Endothelial cell of umbilical vein (primary cell): ENCODE measurements at regions not wholly inside any gene's neighbourhood (a gene's known extent, or its start where the extent isn't known, plus 50 kb on each side); places are given as distances from the start of the nearest gene placed in this dataset.

Source experiments
- BruUV-seq: library from RNA; stranded (reverse); fragments of 400-500 nt; replicated peaks from 2 replicates; lab custom pipeline; 2021; lab: Mats Ljungman, UMichigan
- CTCF ChIA-PET: fragments of 300-600, 350-600 bp; sonication (Branson Sonifier 250); formaldehyde crosslinking; loops from one replicate; lab custom pipeline; 2021; ENCODE audit warnings: antibody characterized with exemption, inconsistent platforms; lab: Charles Lee
- POLR2A ChIA-PET: fragments of 300-600, 350-600 bp; sonication (Branson Sonifier 250); formaldehyde crosslinking; loops from one replicate; lab custom pipeline; 2021; ENCODE audit warnings: antibody characterized with exemption, inconsistent platforms; lab: Charles Lee
- DNase-seq: peaks from one replicate; pipeline ENCODE4 v3.0.0-alpha.2; 2011; ENCODE audit warnings: low read depth, low spot score
- FAIRE-seq: peaks from 2 replicates; lab custom pipeline; 2011; peaks lifted over from hg19 to GRCh38; lab: Jason Lieb, UNC
- H2AFZ ChIP-seq: 2 replicates; pipeline ENCODE4 v1.6.0; 2012; ENCODE audit warnings: low read depth, low read length, control low read depth, inconsistent platforms
- H3K27ac ChIP-seq: 2 replicates; pipeline ENCODE4 v1.5.1; 2011; ENCODE audit warnings: low read depth, mild to moderate bottlenecking, control low read depth, low read length, moderate library complexity; ENCODE audit not compliant: insufficient read depth
- H3K27me3 ChIP-seq, 2 experiments: 2 replicates each; pipeline versions ENCODE4 v1.6.0 to v1.6.1; 2011; ENCODE audit warnings: low read length in 2 of 2, mixed read lengths in 1 of 2; ENCODE audit not compliant: control insufficient read depth in 2 of 2, insufficient read depth in 2 of 2
- H3K36me3 ChIP-seq, 2 experiments: 2 replicates in 1 of 2; 3 replicates in 1 of 2; pipeline ENCODE4 v1.5.1; 2011; ENCODE audit warnings: low read length in 2 of 2, mild to moderate bottlenecking in 1 of 2, moderate library complexity in 1 of 2; ENCODE audit not compliant: control insufficient read depth in 2 of 2, insufficient read depth in 2 of 2; ENCODE audit errors: extremely low read depth in 1 of 2
- H3K4me1 ChIP-seq: 3 replicates; pipeline ENCODE4 v1.5.1; 2011; ENCODE audit warnings: mild to moderate bottlenecking, low read length; ENCODE audit not compliant: control insufficient read depth, insufficient read depth; ENCODE audit errors: extremely low read depth
- H3K4me2 ChIP-seq: 2 replicates; pipeline ENCODE4 v1.6.1; 2011; ENCODE audit warnings: low read length, control low read depth, mixed read lengths; ENCODE audit not compliant: insufficient read depth
- H3K4me3 ChIP-seq, 3 experiments: fragments of 200-600 bp in 1 of 3; sonication (generic), shearing (Covaris generic) in 1 of 3; replicated peaks in 1 of 3; 2 replicates each; pipeline ENCODE4 v1.5.1; 2011 to 2016; ENCODE audit warnings: control low read depth in 3 of 3, low read length in 3 of 3, mild to moderate bottlenecking in 2 of 3, inconsistent platforms in 1 of 3, low read depth in 1 of 3, moderate library complexity in 1 of 3; ENCODE audit not compliant: insufficient read depth in 1 of 3
- H3K79me2 ChIP-seq: 2 replicates; pipeline ENCODE4 v1.6.0; 2012; ENCODE audit warnings: low read length, inconsistent platforms; ENCODE audit not compliant: control insufficient read depth, insufficient read depth
- H3K9ac ChIP-seq: replicated peaks from 2 replicates; pipeline ENCODE3; 2011; ENCODE audit warnings: low read length, control low read depth; ENCODE audit not compliant: insufficient read depth; ENCODE audit errors: extremely low read depth
- H3K9me1 ChIP-seq: replicated peaks from 3 replicates; pipeline ENCODE4 v1.6.0; 2011; ENCODE audit warnings: mild to moderate bottlenecking, low read length; ENCODE audit not compliant: control insufficient read depth, insufficient read depth; ENCODE audit errors: extremely low read depth
- H3K9me3 ChIP-seq: replicated peaks from 2 replicates; pipeline ENCODE4 v1.5.1; 2012; ENCODE audit warnings: low read length, inconsistent platforms; ENCODE audit not compliant: control insufficient read depth, insufficient read depth
- H4K20me1 ChIP-seq: replicated peaks from 2 replicates; pipeline ENCODE3; 2011; ENCODE audit warnings: mild to moderate bottlenecking, low read length; ENCODE audit not compliant: control insufficient read depth, insufficient read depth; ENCODE audit errors: extremely low read depth
- EZH2 ChIP-seq: IDR thresholded peaks from 2 replicates; pipeline ENCODE4 v1.6.1; 2012; ENCODE audit warnings: borderline replicate concordance, low read depth, mild to moderate bottlenecking, moderate library complexity, low read length, inconsistent platforms; ENCODE audit not compliant: severe bottlenecking
- FOS ChIP-seq: IDR thresholded peaks from 2 replicates; pipeline ENCODE4 v1.6.1; 2011; ENCODE audit warnings: mild to moderate bottlenecking, low read length, moderate library complexity, borderline replicate concordance; ENCODE audit not compliant: insufficient read depth
- GATA2 ChIP-seq: IDR thresholded peaks from 2 replicates; pipeline ENCODE4 v1.7.0; 2011; ENCODE audit warnings: low read depth, mild to moderate bottlenecking, moderate library complexity, mixed read lengths, low read length; ENCODE audit not compliant: insufficient read length, insufficient read depth
- MYC ChIP-seq: IDR thresholded peaks from one replicate; pipeline ENCODE4 v1.6.1; 2011; ENCODE audit warnings: mild to moderate bottlenecking, low read depth, low read length
- POLR2A ChIP-seq: IDR thresholded peaks from 2 replicates; pipeline ENCODE4 v1.6.1; 2012; ENCODE audit warnings: low read depth, mild to moderate bottlenecking, control low read depth, low read length
- POLR2AphosphoS5 ChIP-seq: IDR thresholded peaks from 2 replicates; pipeline ENCODE4 v1.6.1; 2012; ENCODE audit warnings: low read depth, mild to moderate bottlenecking, control low read depth, low read length, moderate library complexity; ENCODE audit not compliant: insufficient read depth
- dilution Hi-C: fragments of 300-500 bp; cut with MboI; formaldehyde crosslinking; loops from one replicate; pipeline ENCODE4 v1.15.0; 2019; ENCODE audit warnings: low sequenced_read_pairs; ENCODE audit not compliant: extremely low pct_ligation_motif_present
- intact Hi-C: fragments of 100-400 bp; cut with micrococcal nuclease; formaldehyde crosslinking; loops from one replicate; pipeline ENCODE4 v1.10.0; 2022
- TF ChIP-seq, protein P1 (sequence below): IDR thresholded peaks from 2 replicates; pipeline ENCODE4 v1.6.1; 2011; ENCODE audit not compliant: insufficient read depth, insufficient read length
- TF ChIP-seq, protein P2 (sequence below), 2 donors: IDR thresholded peaks; 1 replicate in 1 of 2; 2 replicates in 1 of 2; pipeline ENCODE4 v1.5.1; 2011; ENCODE audit warnings: low read length in 2 of 2, mild to moderate bottlenecking in 2 of 2, moderate library complexity in 2 of 2, control low read depth in 1 of 2, inconsistent platforms in 1 of 2, low read depth in 1 of 2; ENCODE audit not compliant: insufficient read depth in 1 of 2; ENCODE audit errors: extremely low read depth in 1 of 2

- Histone ChIP-seq H3K9ac (no peak overlapping the region), H2AFZ (no peak overlapping the region), H3K79me2 (no peaks in the 10 kb centered on the region), H4K20me1 (no peaks in the 10 kb centered on the region), H3K27me3 (no peaks in the 10 kb centered on the region), H3K9me3 (no peaks in the 10 kb centered on the region), H3K4me3 (no peak overlapping the region), H3K36me3 (no peaks in the 10 kb centered on the region), H3K27ac (no peak overlapping the region), H3K4me2 (no peak overlapping the region), H3K4me1 (no peaks in the 10 kb centered on the region), H3K9me1 (no peaks in the 10 kb centered on the region)
- ChIA-PET POLR2A (no interaction called here), CTCF (no interaction called here)
- dilution Hi-C loops (no loop called here), intact Hi-C loops (no loop called here)
- TF ChIP-seq, protein P1, sequence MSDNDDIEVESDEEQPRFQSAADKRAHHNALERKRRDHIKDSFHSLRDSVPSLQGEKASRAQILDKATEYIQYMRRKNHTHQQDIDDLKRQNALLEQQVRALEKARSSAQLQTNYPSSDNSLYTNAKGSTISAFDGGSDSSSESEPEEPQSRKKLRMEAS = no peak
- no peak for TF ChIP-seq EZH2
- TF ChIP-seq POLR2A = no peak
- TF ChIP-seq GATA2 = no peak
- TF ChIP-seq, protein P2, sequence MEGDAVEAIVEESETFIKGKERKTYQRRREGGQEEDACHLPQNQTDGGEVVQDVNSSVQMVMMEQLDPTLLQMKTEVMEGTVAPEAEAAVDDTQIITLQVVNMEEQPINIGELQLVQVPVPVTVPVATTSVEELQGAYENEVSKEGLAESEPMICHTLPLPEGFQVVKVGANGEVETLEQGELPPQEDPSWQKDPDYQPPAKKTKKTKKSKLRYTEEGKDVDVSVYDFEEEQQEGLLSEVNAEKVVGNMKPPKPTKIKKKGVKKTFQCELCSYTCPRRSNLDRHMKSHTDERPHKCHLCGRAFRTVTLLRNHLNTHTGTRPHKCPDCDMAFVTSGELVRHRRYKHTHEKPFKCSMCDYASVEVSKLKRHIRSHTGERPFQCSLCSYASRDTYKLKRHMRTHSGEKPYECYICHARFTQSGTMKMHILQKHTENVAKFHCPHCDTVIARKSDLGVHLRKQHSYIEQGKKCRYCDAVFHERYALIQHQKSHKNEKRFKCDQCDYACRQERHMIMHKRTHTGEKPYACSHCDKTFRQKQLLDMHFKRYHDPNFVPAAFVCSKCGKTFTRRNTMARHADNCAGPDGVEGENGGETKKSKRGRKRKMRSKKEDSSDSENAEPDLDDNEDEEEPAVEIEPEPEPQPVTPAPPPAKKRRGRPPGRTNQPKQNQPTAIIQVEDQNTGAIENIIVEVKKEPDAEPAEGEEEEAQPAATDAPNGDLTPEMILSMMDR (IDR thresholded peaks at IDR 0.05; ENCODE audit: extremely low read depth in 1 of 2, insufficient read depth in 1 of 2, low read depth in 1 of 2, low read length in 2 of 2) = no peak
- TF ChIP-seq POLR2AphosphoS5 = no peak
- TF ChIP-seq MYC = no peak
- TF ChIP-seq FOS = no peak
- FAIRE-seq (no peak), DNase-seq (no peak)
- BruUV-seq = no TSS peak
Observed at GRCh38 chr3:73291541-73291940, 230.1 kb downstream of the EBLN2 start.
